ENCODE measurements at regions not wholly inside any gene's neighbourhood (a gene's known extent, or its start where the extent isn't known, plus 50 kb on each side); places are given as distances from the start of the nearest gene placed in this dataset.

DNA sequence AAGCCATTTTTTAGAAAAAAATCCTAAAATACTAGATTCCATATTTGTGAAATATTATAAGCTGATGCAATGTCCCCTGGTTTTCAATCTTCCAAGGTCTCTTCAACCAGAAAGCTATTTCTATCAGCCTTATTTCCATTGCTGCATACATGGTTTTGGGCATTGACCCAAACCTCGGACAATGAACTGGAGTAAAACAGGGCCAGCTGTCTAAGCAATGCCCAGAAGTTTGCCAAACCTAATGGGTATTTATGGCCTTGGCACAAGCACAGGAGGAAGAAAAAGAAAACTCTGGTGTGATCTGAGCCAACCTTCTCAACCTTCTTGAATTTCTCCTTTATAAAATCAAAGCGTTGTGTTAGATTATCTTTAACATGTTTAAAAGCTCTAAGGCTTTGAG lies 402.3 kb downstream of the DNAJB9 start:
- Histone ChIP-seq H3K27me3 (ENCODE audit: insufficient read depth, low read length) (no peaks in the 10 kb centered on the region), H3K4me1 (ENCODE audit: control insufficient read depth, insufficient read depth, low read length, unreplicated experiment) (no peaks in the 10 kb centered on the region), H3K27ac (ENCODE audit: low read depth, low read length) (no peak overlapping the region), H3K4me3 (ENCODE audit: low read depth, low read length) (no peak overlapping the region), H2AFZ (ENCODE audit: low read length, unreplicated experiment) (no peak overlapping the region), H3K36me3 (ENCODE audit: insufficient read depth, low read length) (no peaks in the 10 kb centered on the region), H3K79me2 (ENCODE audit: control insufficient read depth, insufficient read depth, low read length, unreplicated experiment) (no peaks in the 10 kb centered on the region)

DNA sequence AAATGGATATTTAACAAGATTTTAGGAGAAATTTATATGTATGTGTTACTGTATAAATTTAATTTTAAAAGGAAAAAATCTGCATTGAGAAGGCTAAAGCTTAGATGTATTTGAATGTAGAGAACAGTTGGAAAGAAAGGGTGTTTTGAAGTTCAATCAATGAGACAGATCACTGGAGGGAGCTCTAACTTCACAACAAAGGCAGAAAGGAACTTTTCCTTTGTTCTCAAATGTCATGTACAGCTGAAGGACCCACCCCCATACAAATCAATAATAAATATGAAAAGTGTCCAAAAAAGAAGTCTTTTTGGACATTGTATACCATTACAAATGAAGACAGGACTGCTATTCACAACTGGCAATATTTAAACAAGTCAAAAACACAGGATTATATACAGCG lies 403.4 kb downstream of the DNAJB9 start:
- H3K4me3 ChIP-seq (ENCODE audit: low read depth, low read length), result no peak overlapping the region
- no peaks in the 10 kb centered on the region for H3K79me2 ChIP-seq (ENCODE audit: control insufficient read depth, insufficient read depth, low read length, unreplicated experiment)
- no peak overlapping the region for H3K27ac ChIP-seq (ENCODE audit: low read depth, low read length)
- no peaks in the 10 kb centered on the region for H3K36me3 ChIP-seq (ENCODE audit: insufficient read depth, low read length)
- H3K27me3 ChIP-seq (ENCODE audit: insufficient read depth, low read length), result no peaks in the 10 kb centered on the region
- no peaks in the 10 kb centered on the region for H3K4me1 ChIP-seq (ENCODE audit: control insufficient read depth, insufficient read depth, low read length, unreplicated experiment)
- no peak overlapping the region for H2AFZ ChIP-seq (ENCODE audit: low read length, unreplicated experiment)

DNA sequence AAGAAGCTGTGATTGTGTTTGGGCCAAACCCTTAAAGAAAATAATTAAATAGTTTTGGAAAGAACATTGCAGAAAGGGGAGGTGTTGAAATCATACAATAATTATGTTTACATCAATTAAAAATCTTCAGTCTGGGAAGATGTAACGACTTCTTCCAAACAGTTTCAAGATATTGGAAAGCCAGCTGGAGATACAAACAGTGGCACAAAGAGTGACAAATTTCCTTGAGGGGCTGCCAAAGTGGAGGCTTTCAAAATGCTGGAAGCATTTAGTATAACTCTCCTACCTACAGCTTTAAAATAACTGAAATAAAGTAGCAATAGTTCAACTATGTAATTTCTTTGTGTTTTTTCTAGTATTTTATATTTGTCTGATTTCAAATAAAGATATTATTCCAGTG lies 405.0 kb downstream of the DNAJB9 start:
- Histone ChIP-seq H3K36me3 (ENCODE audit: insufficient read depth, low read length) (no peaks in the 10 kb centered on the region), H3K4me3 (ENCODE audit: low read depth, low read length) (no peak overlapping the region), H3K4me1 (ENCODE audit: control insufficient read depth, insufficient read depth, low read length, unreplicated experiment) (no peaks in the 10 kb centered on the region), H3K27me3 (ENCODE audit: insufficient read depth, low read length) (no peaks in the 10 kb centered on the region), H3K79me2 (ENCODE audit: control insufficient read depth, insufficient read depth, low read length, unreplicated experiment) (no peaks in the 10 kb centered on the region), H2AFZ (ENCODE audit: low read length, unreplicated experiment) (no peak overlapping the region), H3K27ac (ENCODE audit: low read depth, low read length) (no peak overlapping the region)

DNA sequence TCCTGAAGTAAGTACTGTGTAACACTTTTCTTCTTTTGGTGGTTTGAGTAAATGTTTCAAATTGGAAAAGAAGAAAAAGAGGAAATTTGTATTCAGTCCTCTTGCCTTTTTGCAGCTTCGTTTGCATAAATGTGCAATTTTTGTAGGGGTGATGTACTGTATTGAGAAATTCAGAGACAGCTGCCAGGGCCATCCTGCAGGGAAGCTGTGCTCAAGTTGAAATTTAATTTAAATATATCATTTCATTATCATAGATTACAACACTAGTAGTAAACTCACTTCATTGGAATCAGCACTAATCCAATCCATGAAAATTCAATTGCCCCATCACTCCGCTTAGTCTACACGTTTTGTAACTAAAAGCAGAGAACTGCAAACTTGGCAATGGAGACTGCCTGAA lies 415.4 kb downstream of the DNAJB9 start:
- Histone ChIP-seq H2AFZ (ENCODE audit: low read length, unreplicated experiment) (no peak overlapping the region), H3K27me3 (ENCODE audit: insufficient read depth, low read length) (no peaks in the 10 kb centered on the region), H3K36me3 (ENCODE audit: insufficient read depth, low read length) (no peaks in the 10 kb centered on the region), H3K79me2 (ENCODE audit: control insufficient read depth, insufficient read depth, low read length, unreplicated experiment) (no peaks in the 10 kb centered on the region), H3K27ac (ENCODE audit: low read depth, low read length) (no peak overlapping the region), H3K4me3 (ENCODE audit: low read depth, low read length) (no peak overlapping the region), H3K4me1 (ENCODE audit: control insufficient read depth, insufficient read depth, low read length, unreplicated experiment) (no peaks in the 10 kb centered on the region)

DNA sequence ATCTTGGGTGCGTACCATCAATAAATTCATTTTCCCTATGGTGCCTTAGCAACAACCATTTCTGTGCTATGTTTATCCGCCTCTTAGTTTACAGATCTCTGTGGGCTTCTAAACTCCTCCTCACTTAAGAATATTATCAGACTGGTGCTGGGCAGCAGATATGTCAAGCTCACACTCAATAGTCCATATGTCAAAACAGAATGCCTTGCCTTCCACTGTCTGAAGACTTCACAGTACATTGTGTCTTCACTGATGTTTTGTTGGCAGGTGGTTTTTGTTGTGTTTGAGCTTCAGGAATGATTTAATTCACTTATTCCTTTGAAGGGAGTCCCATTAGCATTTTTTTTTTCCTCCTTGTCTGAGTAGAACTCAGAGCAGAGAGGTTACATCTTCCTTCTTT lies 419.6 kb downstream of the DNAJB9 start:
- H3K4me1 ChIP-seq (ENCODE audit: control insufficient read depth, insufficient read depth, low read length, unreplicated experiment), result no peaks in the 10 kb centered on the region
- H2AFZ ChIP-seq (ENCODE audit: low read length, unreplicated experiment), result no peak overlapping the region
- no peaks in the 10 kb centered on the region for H3K36me3 ChIP-seq (ENCODE audit: insufficient read depth, low read length)
- H3K27ac ChIP-seq (ENCODE audit: low read depth, low read length), result no peak overlapping the region
- H3K27me3 ChIP-seq (ENCODE audit: insufficient read depth, low read length), result no peaks in the 10 kb centered on the region
- H3K79me2 ChIP-seq (ENCODE audit: control insufficient read depth, insufficient read depth, low read length, unreplicated experiment), result no peaks in the 10 kb centered on the region
- no peak overlapping the region for H3K4me3 ChIP-seq (ENCODE audit: low read depth, low read length)

DNA sequence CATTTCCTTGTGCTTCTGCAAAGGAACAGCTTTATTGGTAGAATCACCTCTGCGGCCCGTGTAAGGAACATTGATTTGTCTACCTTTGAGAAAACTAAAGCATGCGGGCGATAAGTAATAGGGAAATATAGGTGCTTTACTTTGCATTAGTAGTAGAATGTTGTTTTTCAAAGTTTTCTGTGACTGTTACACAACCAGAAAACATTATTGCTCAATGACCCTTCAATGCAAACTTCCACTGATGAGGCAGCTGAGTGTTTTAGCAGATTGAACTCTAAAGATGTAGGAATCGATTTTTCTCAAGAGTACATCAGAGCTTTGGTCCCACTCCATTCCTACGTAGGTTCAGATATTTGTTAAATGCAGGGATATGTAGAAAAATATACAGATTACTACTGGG lies 427.8 kb downstream of the DNAJB9 start:
- Histone ChIP-seq H3K27ac (ENCODE audit: low read depth, low read length) (no peak overlapping the region), H3K79me2 (ENCODE audit: control insufficient read depth, insufficient read depth, low read length, unreplicated experiment) (no peaks in the 10 kb centered on the region), H3K4me1 (ENCODE audit: control insufficient read depth, insufficient read depth, low read length, unreplicated experiment) (no peaks in the 10 kb centered on the region)

DNA sequence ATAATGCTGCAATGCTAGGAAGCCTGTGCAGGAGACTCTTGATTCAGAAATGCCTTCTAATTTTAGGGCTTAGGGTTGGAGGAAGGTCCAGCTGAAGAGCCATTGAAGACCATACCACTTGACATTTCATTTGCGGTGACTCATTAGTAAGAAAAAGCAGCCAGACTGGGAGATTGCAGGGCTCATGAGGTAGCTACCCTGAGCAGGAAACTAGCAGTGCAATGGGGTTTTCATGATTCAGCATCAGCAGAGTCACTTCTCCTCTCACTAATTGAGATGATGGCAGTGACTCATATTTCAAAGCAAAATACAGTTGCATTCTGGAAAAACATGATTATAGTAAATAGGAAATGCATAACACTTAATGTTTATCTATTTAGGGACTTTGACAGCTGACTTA lies 434.1 kb downstream of the DNAJB9 start:
- Histone ChIP-seq H3K4me3 (ENCODE audit: low read depth, low read length) (no peak overlapping the region), H2AFZ (ENCODE audit: low read length, unreplicated experiment) (no peak overlapping the region), H3K79me2 (ENCODE audit: control insufficient read depth, insufficient read depth, low read length, unreplicated experiment) (no peaks in the 10 kb centered on the region), H3K4me1 (ENCODE audit: control insufficient read depth, insufficient read depth, low read length, unreplicated experiment) (no peaks in the 10 kb centered on the region), H3K27ac (ENCODE audit: low read depth, low read length) (no peak overlapping the region), H3K36me3 (ENCODE audit: insufficient read depth, low read length) (no peaks in the 10 kb centered on the region), H3K27me3 (ENCODE audit: insufficient read depth, low read length) (no peaks in the 10 kb centered on the region)

More for the DNA sequence above, 427.8 kb downstream of the DNAJB9 start:
- Histone ChIP-seq H2AFZ (ENCODE audit: low read length, unreplicated experiment) (no peak overlapping the region), H3K36me3 (ENCODE audit: insufficient read depth, low read length) (no peaks in the 10 kb centered on the region), H3K27me3 (ENCODE audit: insufficient read depth, low read length) (no peaks in the 10 kb centered on the region), H3K4me3 (ENCODE audit: low read depth, low read length) (no peak overlapping the region)

DNA sequence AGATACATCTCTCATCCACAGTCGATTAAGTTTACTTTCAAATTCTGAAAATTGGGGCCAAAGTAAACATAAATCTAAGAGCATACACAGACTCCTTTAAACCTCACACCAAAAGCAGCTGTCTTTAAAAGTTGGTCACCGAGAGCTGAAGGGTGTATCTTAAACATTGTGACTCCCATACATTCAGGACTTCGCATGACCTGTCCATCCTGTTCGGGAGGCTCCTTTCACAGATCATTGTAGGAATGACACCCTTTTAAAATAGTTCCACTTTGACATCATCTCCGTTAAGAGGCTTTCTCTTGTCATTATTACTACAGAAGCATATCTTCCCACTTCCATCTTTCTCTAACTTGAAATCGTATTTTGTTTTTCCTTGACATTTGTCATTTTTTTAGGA lies 440.0 kb downstream of the DNAJB9 start:
- H3K36me3 ChIP-seq (ENCODE audit: insufficient read depth, low read length), result no peaks in the 10 kb centered on the region

DNA sequence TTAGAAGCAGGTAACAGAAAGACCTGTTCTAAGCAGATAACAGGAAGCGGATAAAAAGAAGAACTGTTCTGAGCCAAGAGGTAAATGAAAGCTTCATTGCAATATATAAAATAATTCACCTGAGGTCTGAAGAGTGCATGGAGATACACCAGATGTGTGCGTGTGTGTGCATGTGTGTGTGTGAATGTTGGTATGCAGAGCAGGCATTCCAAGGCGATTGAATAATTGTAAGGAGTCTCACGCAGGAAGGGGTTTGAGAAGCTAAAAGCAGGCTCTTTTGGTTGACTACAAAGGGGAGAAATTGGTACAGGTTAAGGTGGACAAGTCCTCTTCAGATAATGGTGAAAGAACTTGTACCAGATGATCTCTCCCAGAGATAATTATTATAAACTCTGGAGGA lies 450.6 kb downstream of the DNAJB9 start:
- no peak overlapping the region for H3K27ac ChIP-seq (ENCODE audit: low read depth, low read length)
- H3K4me1 ChIP-seq (ENCODE audit: control insufficient read depth, insufficient read depth, low read length, unreplicated experiment), result no peaks in the 10 kb centered on the region
- no peaks in the 10 kb centered on the region for H3K79me2 ChIP-seq (ENCODE audit: control insufficient read depth, insufficient read depth, low read length, unreplicated experiment)
- H3K36me3 ChIP-seq (ENCODE audit: insufficient read depth, low read length), result no peaks in the 10 kb centered on the region
- H3K27me3 ChIP-seq (ENCODE audit: insufficient read depth, low read length), result no peaks in the 10 kb centered on the region
- no peak overlapping the region for H2AFZ ChIP-seq (ENCODE audit: low read length, unreplicated experiment)
- no peak overlapping the region for H3K4me3 ChIP-seq (ENCODE audit: low read depth, low read length)

More for the DNA sequence above, 440.0 kb downstream of the DNAJB9 start:
- H3K27me3 ChIP-seq (ENCODE audit: insufficient read depth, low read length), result no peaks in the 10 kb centered on the region
- no peaks in the 10 kb centered on the region for H3K4me1 ChIP-seq (ENCODE audit: control insufficient read depth, insufficient read depth, low read length, unreplicated experiment)
- H3K79me2 ChIP-seq (ENCODE audit: control insufficient read depth, insufficient read depth, low read length, unreplicated experiment), result no peaks in the 10 kb centered on the region
- no peak overlapping the region for H3K27ac ChIP-seq (ENCODE audit: low read depth, low read length)
- H2AFZ ChIP-seq (ENCODE audit: low read length, unreplicated experiment), result no peak overlapping the region
- H3K4me3 ChIP-seq (ENCODE audit: low read depth, low read length), result no peak overlapping the region

DNA sequence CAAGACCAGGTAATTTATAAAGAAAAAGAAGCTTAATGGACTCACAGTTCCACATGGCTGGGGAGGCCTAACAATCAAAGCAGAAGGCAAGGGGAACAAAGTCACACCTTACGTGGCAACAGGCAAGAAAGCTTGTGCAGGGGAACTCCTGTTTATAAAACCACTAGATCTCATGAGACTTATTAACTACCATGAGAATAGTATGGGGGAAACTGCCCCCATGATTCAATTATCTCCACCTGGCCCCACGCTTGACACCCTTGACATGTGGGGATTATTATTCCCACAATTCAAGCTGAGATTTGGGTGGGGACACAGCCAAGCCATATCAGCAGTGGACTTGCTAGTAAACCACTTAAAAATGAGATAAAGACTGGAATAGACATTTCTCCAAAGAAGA lies 451.7 kb downstream of the DNAJB9 start:
- no peaks in the 10 kb centered on the region for H3K4me1 ChIP-seq (ENCODE audit: control insufficient read depth, insufficient read depth, low read length, unreplicated experiment)
- no peaks in the 10 kb centered on the region for H3K36me3 ChIP-seq (ENCODE audit: insufficient read depth, low read length)
- H3K4me3 ChIP-seq (ENCODE audit: low read depth, low read length), result no peak overlapping the region
- H3K27ac ChIP-seq (ENCODE audit: low read depth, low read length), result no peak overlapping the region
- H3K27me3 ChIP-seq (ENCODE audit: insufficient read depth, low read length), result no peaks in the 10 kb centered on the region
- H2AFZ ChIP-seq (ENCODE audit: low read length, unreplicated experiment), result no peak overlapping the region
- H3K79me2 ChIP-seq (ENCODE audit: control insufficient read depth, insufficient read depth, low read length, unreplicated experiment), result no peaks in the 10 kb centered on the region

DNA sequence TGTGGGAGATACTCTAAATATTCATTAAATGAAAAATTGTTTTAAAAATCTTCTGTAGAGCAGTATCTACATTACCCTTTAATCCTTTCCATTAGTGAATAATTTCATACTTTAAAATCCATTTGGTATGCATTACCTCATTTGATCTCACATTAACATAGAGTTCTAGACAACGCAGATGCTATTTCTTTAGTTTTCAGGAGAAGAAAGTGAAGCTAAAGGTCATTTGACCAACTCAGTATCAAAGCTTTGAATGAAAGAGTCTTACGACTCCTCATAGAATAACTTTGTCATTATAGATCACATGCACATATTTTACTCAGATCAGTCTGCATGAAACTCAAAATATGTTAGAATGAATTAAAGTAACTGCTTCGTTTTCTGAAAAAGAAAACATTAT lies 460.2 kb downstream of the DNAJB9 start:
- no peak overlapping the region for H3K4me3 ChIP-seq (ENCODE audit: low read depth, low read length)
- no peaks in the 10 kb centered on the region for H3K36me3 ChIP-seq (ENCODE audit: insufficient read depth, low read length)
- H2AFZ ChIP-seq (ENCODE audit: low read length, unreplicated experiment), result no peak overlapping the region
- no peaks in the 10 kb centered on the region for H3K4me1 ChIP-seq (ENCODE audit: control insufficient read depth, insufficient read depth, low read length, unreplicated experiment)
- H3K27me3 ChIP-seq (ENCODE audit: insufficient read depth, low read length), result no peaks in the 10 kb centered on the region
- no peak overlapping the region for H3K27ac ChIP-seq (ENCODE audit: low read depth, low read length)
- H3K79me2 ChIP-seq (ENCODE audit: control insufficient read depth, insufficient read depth, low read length, unreplicated experiment), result no peaks in the 10 kb centered on the region

DNA sequence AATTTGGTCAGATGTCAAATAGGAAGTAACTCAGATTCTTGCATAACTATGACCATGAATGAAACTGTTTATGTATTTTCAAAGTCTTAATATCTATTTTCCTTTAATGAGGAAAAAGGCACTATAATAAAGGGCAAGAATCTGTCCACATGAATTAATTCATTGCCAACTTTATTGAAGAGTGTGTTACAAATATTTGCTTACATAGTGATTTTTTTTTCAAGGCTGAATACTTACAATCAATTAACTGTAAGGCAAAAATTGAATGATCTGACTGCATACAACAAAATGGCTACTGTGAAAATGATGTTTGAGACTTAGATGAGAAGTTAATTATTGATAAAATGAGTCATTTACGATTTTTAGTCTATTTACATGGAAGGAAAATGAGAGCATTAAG lies 475.0 kb downstream of the DNAJB9 start:
- Histone ChIP-seq H2AFZ (ENCODE audit: low read length, unreplicated experiment) (no peak overlapping the region), H3K79me2 (ENCODE audit: control insufficient read depth, insufficient read depth, low read length, unreplicated experiment) (no peaks in the 10 kb centered on the region), H3K4me1 (ENCODE audit: control insufficient read depth, insufficient read depth, low read length, unreplicated experiment) (no peaks in the 10 kb centered on the region)

More for the DNA sequence above, 475.0 kb downstream of the DNAJB9 start:
- no peak overlapping the region for H3K27ac ChIP-seq (ENCODE audit: low read depth, low read length)
- no peaks in the 10 kb centered on the region for H3K36me3 ChIP-seq (ENCODE audit: insufficient read depth, low read length)
- H3K4me3 ChIP-seq (ENCODE audit: low read depth, low read length), result no peak overlapping the region
- no peaks in the 10 kb centered on the region for H3K27me3 ChIP-seq (ENCODE audit: insufficient read depth, low read length)

All from ACC112 (cell line).